Endometrial microvascular endothelial cells (primary cell): ENCODE measurements at regions not wholly inside any gene's neighbourhood (a gene's known extent, or its start where the extent isn't known, plus 50 kb on each side); places are given as distances from the start of the nearest gene placed in this dataset.
"Not testable (repeated sequence)": the region's sequence is repeated elsewhere in the genome, so short reads cannot be mapped to it uniquely, and the experiment has no call there.

Source experiments
- in situ Hi-C: cut with HindIII; loops from 2 replicates; pipeline ENCODE4 v1.10.0; 2017; ENCODE audit warnings: low sequenced_read_pairs, low pct_unique_long_range_greater_than_20kb; ENCODE audit errors: inconsistent ontology term

DNA sequence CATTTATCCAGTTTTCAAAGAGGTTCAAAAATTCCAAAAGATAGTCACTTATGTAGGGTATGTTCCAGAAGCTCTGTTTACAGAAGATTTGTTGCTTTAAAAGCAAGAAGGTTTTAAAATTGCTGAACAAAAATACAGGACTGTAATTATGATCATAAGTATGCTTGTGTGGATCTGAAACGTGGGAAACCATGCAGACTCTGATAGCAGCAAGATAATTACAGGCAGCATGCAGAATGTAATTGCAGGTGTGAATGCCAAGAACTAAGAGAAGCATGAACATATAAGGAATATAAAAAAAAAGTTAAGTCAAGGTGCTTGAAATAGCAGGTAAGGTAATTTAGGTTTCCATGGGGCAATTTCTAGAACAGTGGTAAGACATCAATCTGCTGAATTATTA, 405.7 kb downstream of the ARL4A start:
- in situ Hi-C loops: no loop called here

DNA sequence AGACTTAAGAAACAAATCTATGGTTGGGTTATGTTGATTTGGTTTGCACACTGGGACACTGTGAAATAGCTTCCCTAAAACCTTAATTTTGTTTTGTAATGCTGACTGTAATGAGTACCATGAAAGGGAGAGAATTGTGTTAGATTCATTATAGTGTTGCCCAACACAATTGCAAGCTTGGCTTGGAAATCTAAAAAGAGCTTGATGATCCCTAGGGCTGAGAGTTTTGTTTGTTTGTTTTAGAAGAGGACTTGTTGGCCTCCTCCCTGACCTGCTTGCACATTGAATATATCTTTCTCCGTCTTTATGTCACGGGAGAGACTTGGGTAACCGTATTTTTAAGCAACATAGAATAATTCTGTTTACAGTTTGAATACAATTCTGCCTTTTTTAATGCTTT, 410.1 kb downstream of the ARL4A start:
- in situ Hi-C loops: no loop called here

DNA sequence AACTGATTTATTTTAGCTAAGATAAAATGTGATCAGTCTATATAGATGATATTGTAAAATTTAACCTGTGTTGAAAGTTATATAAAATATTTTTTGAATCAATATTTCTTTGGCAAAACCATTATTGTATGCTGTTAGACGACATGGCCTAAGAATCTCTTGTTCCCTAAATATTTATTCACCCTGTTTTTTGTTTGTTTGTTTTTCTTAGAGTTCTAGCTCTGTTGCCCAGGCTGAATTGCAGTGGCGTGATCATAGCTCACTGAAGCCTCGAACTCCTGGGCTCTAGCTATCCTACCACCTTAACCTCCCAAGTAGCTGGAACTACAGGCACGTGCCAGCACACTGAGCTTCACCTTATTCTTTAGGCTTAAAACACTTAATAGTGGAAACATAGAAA, 410.7 kb downstream of the ARL4A start:
- in situ Hi-C loops: no loop called here

DNA sequence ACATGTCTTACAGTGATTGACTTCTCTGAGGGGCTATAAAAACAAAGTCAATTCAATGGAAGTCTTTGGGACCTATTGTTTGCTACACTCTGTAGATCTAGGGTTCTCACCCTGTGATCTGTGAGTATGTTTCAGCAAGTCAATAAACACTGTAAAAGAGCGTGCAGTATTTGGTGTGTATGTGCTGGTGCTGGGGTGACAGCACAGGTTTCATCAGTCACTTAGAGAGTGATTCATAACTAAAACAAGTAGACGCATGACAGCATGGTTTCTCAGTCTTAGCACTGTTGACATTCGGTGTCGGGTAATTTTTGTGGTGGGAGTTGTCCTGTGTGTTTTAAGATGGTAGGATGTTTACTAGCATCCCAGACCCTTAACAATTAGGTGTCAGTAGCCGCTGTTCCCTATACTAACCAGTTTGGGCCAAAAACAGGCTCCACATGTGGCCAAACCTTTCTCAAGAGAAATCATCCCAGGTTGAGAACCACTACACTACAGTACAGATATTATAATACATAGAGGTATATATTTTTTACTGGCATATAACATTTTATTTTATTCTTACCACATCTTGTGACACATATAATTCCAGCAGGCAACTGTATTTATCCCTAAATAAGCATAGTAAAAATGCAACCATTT, 411.8 kb downstream of the ARL4A start:
- in situ Hi-C loops: no loop called here

DNA sequence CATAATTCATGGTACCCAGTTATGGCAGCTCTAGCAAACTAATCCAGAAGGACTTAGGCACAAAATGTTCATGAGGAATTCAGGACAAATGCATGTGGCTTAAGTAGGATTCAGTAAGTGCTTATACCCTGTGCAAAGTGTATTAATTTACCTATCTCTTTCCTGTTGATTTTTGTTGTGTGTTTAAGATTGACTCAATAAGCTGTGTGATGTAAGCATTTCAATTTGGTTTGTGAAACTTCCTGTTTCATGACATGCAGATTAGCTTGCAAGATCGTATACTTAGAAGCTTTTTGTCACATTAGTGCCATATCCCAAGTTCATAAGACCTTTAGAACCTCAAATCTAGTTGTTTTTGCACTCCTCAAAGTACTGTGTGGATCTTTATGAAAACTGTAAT, 416.7 kb downstream of the ARL4A start:
- in situ Hi-C loops: no loop called here

DNA sequence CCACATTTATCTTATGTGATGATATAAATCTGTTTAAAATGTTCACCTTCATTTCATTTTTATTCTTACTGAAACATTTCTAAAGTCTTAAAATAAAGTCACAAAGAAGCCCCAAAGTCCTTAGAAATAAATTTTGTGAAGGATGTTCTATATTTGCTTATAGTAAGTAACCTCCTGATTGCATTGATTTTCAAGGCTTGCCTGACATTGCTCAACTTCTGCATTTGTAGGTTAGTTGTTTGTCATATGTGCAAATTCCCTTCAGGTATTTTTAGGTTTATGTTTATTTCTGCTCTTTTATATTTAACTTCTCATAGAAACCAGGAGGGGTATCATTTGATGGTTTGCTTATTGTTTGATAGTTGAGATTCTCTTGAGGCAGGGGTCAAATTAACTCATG, 417.8 kb downstream of the ARL4A start:
- in situ Hi-C loops: no loop called here

DNA sequence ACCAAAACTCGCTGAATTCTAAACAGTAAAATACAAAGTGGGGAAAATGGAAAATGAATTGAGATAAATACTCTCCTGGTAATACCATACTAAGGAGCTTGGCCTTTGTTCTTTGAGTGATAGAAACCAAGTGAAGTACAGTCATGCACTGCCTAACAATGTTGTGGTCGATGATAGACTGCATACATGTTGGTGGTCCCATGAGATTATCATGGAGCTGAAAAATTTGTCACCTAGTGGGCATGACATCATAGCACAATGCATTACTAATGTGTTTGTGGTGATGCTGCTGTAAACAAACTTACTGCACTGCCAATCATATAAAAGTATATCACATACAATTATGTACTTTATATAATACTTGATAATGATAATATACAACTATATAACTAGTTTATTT, 419.1 kb downstream of the ARL4A start:
- in situ Hi-C loops: no loop called here

DNA sequence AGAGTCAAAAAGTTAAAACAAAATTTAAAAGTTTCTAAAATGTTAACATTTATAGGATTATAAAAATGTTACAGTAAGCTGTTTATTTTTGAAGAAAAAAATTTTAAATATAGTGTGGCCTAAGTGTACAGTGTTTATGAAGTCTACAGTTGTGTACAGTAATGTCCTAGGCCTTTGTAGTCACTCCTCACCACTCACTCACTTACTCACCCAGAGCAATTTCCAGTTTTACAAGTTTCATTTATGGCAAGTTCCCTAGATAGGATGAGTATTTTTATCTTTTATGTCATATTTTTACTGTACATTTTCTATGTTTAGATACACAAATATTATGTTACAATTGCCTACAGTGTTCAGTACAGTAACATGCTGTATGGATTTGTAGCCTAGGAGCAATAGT, 419.9 kb downstream of the ARL4A start:
- in situ Hi-C loops: no loop called here

DNA sequence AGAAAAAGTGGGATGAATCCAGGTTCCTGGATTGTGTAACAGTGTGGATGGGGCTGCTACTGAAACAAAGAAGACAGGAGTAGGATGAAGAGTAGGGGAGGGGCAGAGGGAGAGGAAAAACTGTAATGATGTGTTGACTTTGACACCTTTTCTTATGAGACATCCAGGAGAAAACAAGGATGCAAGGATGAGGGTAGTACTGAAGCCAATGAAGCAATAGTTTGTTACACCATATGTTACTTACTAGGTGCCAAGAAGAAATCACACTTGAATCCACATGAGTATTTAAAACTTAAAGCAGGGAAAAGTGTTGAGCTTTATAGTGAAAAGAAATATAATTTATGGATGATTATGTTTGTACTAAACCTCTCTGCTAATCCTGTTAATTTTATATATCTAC, 420.6 kb downstream of the ARL4A start:
- in situ Hi-C loops: no loop called here

DNA sequence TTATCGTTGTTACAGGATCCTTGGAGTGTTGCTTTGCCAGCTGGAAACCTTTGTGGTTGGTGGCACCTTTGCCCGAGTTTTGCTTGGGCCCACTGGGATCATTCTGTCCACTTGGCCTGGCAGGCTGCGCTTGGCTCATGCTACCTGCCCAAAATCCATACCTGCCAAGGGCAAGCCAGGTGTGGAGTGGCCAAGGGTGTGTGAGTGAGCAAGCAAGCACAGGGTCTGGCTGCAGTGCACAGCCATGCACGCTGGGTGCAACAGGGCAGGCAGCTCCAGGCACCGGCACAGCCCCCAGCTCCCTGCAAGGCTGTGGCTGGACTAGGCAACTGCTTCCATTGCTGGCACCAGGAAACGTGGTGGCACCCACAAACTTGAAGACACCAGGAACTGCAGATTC, 421.8 kb downstream of the ARL4A start:
- in situ Hi-C loops: no loop called here

DNA sequence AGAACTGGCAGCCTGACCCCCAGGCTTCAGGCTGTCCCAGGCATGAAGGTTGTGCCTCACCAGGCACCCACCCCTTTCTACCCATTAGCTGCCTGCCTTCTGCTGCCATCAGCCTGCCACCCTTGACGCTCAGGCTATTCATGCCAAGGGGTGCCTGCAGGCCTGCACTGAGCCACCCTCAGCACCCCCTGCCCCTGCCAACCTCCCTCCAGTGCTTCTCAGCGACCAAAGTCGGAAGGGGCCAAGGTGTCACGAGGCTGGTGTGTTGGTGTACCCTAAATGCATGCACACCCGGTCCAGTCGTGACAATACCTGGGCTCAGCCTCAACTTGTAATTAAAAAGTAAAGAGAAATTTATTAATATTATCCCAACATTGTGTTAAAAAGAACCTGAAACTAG, 422.7 kb downstream of the ARL4A start:
- in situ Hi-C loops: no loop called here

DNA sequence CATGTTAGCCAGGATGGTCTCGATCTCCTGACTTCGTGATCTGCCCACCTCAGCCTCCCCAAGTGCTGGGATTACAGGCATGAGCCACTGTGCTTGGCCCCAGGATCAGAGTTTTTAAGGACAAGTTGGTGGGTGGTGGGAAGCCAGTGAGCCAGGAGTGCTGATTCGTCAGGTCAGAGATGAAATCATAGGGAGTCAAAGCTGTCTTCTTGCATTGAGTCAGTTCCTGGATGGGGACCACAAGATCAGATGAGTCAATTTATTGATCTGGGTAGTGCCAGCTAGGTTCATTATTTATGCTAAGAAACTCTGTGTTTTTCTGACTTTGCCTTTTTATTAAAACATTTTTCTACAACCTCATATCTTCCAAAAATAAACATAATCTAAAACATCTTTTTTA, 423.8 kb downstream of the ARL4A start:
- in situ Hi-C loops: no loop called here

DNA sequence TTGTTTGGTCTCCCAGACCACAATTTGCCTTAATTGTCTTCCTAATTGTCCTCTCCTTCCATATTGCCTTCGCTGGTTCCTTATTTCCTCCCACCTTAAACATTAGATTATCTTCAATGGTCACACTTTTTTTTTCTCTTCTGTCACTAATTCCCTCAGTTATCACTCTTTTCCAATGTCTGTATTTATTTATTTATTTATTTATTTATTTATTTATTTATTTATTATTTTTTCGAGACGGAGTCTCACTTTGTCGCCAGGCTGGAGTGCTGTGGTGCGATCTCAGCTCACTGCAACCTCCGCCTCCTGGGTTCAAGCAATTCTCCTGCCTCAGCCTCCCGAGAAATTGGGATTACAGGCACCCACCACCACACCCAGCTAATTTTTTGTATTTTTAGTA, 426.8 kb downstream of the ARL4A start:
- in situ Hi-C loops: not testable (repeated sequence)

DNA sequence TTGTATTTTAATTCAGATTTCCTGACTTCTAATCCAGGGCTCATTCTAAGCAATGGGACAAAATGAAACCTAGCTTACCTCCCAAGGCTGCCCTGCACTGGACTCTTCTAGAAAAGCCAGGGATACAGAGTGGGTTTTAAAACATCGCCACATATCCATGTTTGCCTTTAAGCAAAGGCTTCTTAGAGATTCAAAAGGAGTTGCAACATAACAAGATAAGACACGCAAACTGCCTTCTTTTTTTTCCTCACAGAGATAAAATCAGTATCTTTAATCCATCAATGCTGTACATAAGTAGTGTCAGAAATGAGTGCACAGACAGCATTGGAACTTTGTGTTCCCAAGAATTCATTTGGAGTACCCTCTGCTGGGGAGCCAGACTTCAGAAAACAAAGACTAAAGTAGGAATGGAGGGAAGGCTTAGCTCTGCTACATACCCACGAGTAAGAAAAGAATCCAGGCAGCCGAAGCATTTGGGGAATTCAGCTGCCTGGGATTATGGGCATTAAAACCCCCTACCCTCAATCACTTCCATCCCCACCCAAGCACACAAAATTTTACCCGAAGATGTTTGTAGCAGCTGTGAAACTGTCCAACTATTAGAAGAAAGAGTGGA, 427.8 kb downstream of the ARL4A start:
- in situ Hi-C loops: no loop called here

DNA sequence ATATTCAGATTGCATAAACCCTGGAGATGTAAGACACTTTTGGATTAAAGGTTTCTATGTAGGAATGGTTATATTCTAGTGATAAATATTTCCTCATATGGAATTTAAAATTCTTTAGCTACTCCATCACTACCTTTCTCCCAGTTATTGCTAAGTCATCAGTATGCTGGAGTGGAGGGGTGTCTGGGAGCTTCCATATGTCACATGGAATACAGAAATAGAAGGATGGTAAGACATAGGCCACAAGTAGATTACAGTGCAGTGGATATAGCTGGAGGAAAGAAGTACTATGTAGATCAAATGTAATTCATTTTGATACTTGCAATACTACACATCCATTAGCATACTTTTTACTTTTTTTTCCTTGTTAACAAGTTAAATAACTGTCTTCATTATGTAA, 428.4 kb downstream of the ARL4A start:
- in situ Hi-C loops: no loop called here

DNA sequence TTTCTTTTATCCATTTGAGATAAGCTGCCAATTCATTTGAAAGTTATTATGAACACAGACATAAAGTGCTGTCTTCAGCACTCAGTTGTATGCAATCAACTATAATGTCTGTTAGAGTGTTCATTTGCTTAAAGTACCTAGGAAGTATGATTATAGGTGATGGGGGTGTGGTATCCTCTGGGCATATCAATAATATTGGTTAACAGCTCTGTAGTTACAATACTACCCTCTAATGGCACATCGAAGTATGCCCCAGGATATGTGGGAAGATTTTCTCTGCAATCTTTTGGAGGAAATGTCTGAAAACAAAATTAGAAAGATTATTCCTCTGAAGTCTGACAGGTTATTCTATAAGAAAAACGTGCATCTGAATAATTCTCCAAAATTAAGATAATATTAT, 429.7 kb downstream of the ARL4A start:
- in situ Hi-C loops: no loop called here

DNA sequence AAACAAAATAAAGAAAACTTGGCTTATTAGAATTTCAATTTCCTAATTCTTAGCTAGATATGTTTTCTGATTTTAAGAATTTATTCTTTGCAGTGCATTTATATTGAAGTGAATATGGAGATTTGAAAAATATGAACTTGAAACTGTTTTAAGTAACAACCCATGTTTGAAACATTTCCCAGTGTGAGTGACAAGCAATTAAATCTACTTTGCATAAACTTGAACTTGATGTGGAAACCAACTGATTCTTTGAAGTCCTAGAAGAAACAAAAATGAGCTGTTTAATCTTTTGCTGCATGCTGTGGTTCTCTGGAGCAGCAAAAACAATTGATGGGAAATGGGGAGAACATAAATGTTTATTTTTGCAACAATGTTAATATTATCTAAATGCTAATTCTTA, 430.2 kb downstream of the ARL4A start:
- in situ Hi-C loops: no loop called here

DNA sequence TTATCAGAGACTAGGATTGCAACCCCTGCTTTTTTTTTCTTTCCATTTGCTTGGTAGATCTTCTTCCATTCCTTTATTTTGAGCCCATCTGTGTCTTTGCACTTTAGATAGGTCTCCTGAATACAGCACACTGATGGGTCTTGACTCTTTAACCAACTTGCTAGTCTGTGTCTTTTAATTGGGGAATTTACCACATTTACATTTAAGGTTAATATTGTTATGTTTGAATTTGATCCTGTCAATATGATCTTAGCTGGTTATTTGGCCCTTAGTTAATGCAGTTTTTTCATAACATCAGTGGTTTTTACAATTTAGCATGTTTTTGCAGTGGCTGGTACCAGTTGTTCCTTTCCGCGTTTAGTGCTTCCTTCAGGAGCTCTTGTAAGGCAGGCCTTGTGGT, 437.2 kb downstream of the ARL4A start:
- in situ Hi-C loops: not testable (repeated sequence)

DNA sequence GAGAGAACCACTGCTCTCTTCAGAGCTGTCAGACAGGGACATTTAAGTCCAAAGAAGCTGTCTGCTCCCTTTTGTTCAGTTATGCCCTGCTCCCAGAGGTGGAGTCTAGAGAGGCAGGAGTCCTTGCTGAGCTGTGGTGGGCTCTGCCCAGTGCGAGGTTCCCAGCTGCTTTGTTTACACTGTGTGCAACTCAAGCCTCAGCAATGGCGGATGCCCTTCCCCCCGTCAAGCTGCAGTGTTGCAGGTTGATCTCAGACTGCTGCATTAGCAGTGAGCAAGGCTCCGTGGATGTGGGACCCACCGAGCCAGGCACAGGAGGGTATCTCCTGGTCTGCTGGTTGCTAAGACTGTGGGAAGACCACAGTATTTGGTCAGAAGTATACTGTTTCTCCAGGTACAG, 438.9 kb downstream of the ARL4A start:
- in situ Hi-C loops: no loop called here

DNA sequence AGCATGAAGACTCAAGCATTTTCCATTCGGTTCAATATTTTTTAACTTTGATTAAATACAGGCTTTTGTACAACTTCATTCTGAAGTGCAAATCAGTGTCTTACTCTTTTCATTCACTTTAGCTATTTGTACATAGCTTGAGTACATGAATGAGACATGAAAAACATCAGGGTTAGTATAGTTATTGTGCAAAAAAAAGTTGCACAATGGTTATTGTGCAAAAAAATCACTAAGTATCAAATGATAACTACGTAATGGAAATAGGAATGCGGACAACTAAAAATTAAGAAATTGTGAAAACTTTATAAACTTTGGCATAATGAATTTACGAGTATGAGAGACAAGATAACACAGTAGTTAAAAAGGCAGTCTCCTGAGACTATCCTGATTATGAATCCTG, 442.9 kb downstream of the ARL4A start:
- in situ Hi-C loops: no loop called here

DNA sequence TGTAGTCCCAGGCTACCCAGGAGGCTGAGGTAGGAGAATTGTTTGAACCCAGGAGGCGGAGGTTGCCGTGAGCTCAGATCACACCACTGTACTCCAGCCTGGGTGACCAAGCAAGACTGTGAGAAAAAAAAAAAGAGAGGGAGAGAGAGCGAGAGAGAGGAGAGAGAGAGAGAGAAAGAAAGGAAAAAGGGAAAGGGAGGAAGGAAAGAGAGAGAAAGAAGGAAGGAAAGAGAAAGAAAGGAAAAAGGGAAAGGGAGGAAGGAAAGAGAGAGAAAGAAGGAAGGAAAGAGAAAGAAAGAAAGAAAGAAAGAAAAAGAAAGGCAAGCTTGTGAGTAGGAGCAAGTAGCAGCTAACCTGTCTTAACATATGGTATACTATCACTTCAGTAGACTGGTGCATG, 443.5 kb downstream of the ARL4A start:
- in situ Hi-C loops: not testable (repeated sequence)
